ENCODE measurements at regions not wholly inside any gene's neighbourhood (a gene's known extent, or its start where the extent isn't known, plus 50 kb on each side); places are given as distances from the start of the nearest gene placed in this dataset.

DNA sequence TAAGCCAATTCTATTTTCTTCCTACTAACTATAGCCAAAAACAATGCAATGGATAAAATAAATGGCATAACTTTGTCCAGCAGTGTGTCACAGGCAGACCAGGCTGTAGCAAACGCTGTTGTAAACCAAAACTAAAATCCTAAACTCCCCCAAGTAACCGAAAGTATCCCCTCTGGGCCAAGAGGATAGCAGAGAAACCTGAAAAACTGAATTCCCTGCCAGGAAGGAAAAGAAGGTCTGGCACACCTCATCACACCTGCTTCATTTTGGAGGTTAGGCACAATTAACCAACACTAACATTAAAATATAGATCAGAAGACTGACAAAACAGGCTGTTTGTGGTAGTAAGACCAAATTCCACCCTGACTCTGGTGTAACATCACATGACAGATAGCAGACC lies 356.8 kb upstream of the C1orf87 start:
- Histone ChIP-seq H3K9me3 (ENCODE audit: control insufficient read depth in 5 of 5, low read length in 5 of 5) (peaks cover 0 to 9% (median 0%) of the 10 kb centered on the region in 5 donors), H3K27me3 (ENCODE audit: control insufficient read depth in 5 of 5, insufficient read depth in 4 of 5, low read length in 5 of 5) (no peaks in the 10 kb centered on the region), H3K4me1 (ENCODE audit: control insufficient read depth in 5 of 5, insufficient read depth in 5 of 5, low read length in 5 of 5) (peaks cover 0 to 34% (median 6%) of the 10 kb centered on the region in 5 donors), H3K9ac (ENCODE audit: low read length in 5 of 5) (no peak overlapping the region), H3K27ac (ENCODE audit: low read depth, low read length) (no peak overlapping the region), H3K4me3 (ENCODE audit: low read depth in 1 of 5, low read length in 5 of 5) (no peak overlapping the region), H3K36me3 (ENCODE audit: control insufficient read depth in 5 of 5, insufficient read depth in 5 of 5, low read length in 5 of 5) (no peaks in the 10 kb centered on the region)

DNA sequence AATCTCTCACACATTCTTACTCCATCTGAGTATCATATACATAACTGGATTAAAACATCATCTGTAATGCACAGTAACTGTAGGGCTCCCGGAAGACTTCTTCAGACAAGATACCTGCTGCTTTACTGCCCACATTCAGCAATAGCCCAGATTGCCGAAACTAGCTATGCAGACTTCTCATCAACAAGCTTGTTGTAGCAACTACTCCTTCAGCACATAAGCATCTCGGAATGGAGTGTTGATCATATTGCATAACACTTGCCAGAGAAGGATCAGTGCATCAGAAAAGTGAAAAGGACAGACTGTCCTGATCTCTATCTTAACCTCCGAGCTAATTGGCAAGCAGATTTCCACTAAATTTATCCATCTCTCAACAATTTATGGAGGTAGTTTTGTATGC lies 354.6 kb upstream of the C1orf87 start:
- Histone ChIP-seq H3K36me3 (ENCODE audit: control insufficient read depth in 5 of 5, insufficient read depth in 5 of 5, low read length in 5 of 5) (no peaks in the 10 kb centered on the region), H3K9me3 (ENCODE audit: control insufficient read depth in 5 of 5, low read length in 5 of 5) (no peaks in the 10 kb centered on the region), H3K27ac (ENCODE audit: low read depth, low read length) (no peak overlapping the region), H3K27me3 (ENCODE audit: control insufficient read depth in 5 of 5, insufficient read depth in 4 of 5, low read length in 5 of 5) (no peaks in the 10 kb centered on the region), H3K4me3 (ENCODE audit: low read depth in 1 of 5, low read length in 5 of 5) (no peak overlapping the region), H3K9ac (ENCODE audit: low read length in 5 of 5) (no peak overlapping the region), H3K4me1 (ENCODE audit: control insufficient read depth in 5 of 5, insufficient read depth in 5 of 5, low read length in 5 of 5) (peaks cover 0 to 34% (median 10%) of the 10 kb centered on the region in 5 donors)

DNA sequence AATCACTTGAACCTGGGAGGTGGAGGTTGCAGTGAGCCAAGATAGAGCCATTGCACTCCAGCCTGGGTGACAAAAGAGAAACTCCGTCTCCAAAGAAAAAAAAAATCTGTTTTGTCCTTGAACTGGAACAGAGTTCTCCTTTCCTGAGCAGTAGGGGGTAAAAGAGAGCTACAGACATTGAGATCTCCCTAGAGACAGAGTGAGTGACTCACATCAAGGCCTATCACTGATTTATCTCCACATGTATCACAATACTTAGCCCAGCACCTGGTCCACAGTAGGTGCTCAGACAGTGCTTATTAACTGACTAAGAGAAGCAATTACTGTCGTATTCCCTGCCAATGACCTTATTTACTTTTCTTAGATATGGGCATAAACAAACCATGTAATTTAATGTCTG lies 354.1 kb upstream of the C1orf87 start:
- Histone ChIP-seq H3K27me3 (ENCODE audit: control insufficient read depth in 5 of 5, insufficient read depth in 4 of 5, low read length in 5 of 5) (no peaks in the 10 kb centered on the region), H3K9me3 (ENCODE audit: control insufficient read depth in 5 of 5, low read length in 5 of 5) (no peaks in the 10 kb centered on the region), H3K27ac (ENCODE audit: low read depth, low read length) (no peak overlapping the region), H3K4me3 (ENCODE audit: low read depth in 1 of 5, low read length in 5 of 5) (no peak overlapping the region), H3K4me1 (ENCODE audit: control insufficient read depth in 5 of 5, insufficient read depth in 5 of 5, low read length in 5 of 5) (peaks cover 0 to 34% (median 10%) of the 10 kb centered on the region in 5 donors), H3K36me3 (ENCODE audit: control insufficient read depth in 5 of 5, insufficient read depth in 5 of 5, low read length in 5 of 5) (no peaks in the 10 kb centered on the region), H3K9ac (ENCODE audit: low read length in 5 of 5) (no peak overlapping the region)

DNA sequence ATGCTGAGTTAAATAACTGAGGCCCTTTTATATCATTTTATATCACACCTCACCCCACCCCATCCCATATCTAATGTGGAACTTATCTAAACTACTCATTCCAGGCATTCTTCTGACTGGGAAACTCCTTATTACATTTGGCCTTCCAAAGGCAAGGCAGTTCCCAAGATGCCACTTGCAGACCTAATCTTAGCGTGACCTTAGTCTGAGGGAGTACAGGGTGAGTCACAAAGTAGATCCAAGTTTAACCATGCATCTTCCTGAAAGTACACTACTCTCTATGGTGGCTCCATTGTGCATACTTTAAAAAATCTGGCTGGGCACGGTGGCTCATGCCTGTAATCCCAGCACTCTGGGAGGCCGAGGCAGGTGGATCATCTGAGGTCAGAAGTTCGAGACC lies 353.6 kb upstream of the C1orf87 start:
- no peak overlapping the region for H3K9ac ChIP-seq (ENCODE audit: low read length in 5 of 5)
- no peak overlapping the region for H3K4me3 ChIP-seq (ENCODE audit: low read depth in 1 of 5, low read length in 5 of 5)
- peaks cover 0 to under 1% (median 0%) of the 10 kb centered on the region in 5 donors for H3K9me3 ChIP-seq (ENCODE audit: control insufficient read depth in 5 of 5, low read length in 5 of 5)
- H3K4me1 ChIP-seq (ENCODE audit: control insufficient read depth in 5 of 5, insufficient read depth in 5 of 5, low read length in 5 of 5) = peaks cover 0 to 33% (median 10%) of the 10 kb centered on the region in 5 donors
- H3K27ac ChIP-seq (ENCODE audit: low read depth, low read length) = no peak overlapping the region
- H3K27me3 ChIP-seq (ENCODE audit: control insufficient read depth in 5 of 5, insufficient read depth in 4 of 5, low read length in 5 of 5) = no peaks in the 10 kb centered on the region
- H3K36me3 ChIP-seq (ENCODE audit: control insufficient read depth in 5 of 5, insufficient read depth in 5 of 5, low read length in 5 of 5) = no peaks in the 10 kb centered on the region

DNA sequence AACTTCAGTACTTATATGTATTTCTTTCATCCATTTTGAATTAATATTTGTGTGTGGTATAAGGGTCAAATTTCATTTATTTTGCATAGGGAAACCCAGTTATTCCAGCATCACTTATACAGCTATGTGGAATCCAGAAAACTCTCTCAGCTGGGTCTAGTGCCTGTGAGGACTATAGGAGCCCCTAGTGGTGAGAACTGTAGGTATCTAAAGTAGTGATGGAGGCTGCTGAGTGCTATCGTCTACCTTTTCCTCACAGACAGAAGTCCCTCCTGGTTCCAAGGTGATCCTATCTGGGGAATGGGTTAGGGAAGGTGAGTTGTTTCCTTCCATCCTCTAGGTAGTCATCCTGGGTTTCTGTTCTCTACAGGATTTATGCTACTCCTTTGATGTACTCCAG lies 352.0 kb upstream of the C1orf87 start:
- Histone ChIP-seq H3K27me3 (ENCODE audit: control insufficient read depth in 5 of 5, insufficient read depth in 4 of 5, low read length in 5 of 5) (no peaks in the 10 kb centered on the region), H3K9me3 (ENCODE audit: control insufficient read depth in 5 of 5, low read length in 5 of 5) (peaks cover 0 to 10% (median 6%) of the 10 kb centered on the region in 5 donors), H3K4me3 (ENCODE audit: low read depth in 1 of 5, low read length in 5 of 5) (no peak overlapping the region), H3K36me3 (ENCODE audit: control insufficient read depth in 5 of 5, insufficient read depth in 5 of 5, low read length in 5 of 5) (no peaks in the 10 kb centered on the region), H3K9ac (ENCODE audit: low read length in 5 of 5) (no peak overlapping the region), H3K4me1 (ENCODE audit: control insufficient read depth in 5 of 5, insufficient read depth in 5 of 5, low read length in 5 of 5) (peaks cover 0 to 17% (median 10%) of the 10 kb centered on the region in 5 donors), H3K27ac (ENCODE audit: low read depth, low read length) (no peak overlapping the region)

DNA sequence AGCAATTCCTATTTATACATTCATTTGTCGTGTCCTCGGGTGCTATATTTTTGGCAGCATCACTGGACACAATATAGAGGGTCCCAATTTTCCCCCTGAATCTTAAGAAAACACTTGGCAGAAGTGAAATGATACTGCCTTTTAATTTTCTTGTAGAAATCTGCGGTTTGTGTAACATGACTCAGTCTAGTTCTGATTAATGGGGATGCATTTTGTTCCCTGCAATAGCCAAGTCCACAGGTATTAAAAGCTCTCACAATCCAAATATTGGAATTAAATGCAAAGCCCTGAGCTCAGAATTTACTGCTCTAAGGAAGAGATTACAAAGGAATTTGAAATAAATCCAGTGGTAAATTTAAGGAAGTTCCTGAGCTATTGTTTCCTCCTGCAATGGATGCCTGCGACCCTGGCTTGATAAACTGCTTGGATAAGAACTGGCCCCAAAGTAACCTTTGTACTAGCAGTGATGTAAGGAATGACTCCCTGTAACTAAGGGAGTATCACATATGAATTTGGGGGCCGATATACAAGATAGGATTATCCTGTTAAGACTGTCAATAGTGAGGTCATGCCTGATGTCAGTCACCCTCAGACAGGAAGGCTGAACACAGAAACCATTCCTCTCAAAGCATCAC lies 349.7 kb upstream of the C1orf87 start:
- H3K27ac ChIP-seq (ENCODE audit: low read depth, low read length) = no peak overlapping the region
- no peak overlapping the region for H3K9ac ChIP-seq (ENCODE audit: low read length in 5 of 5)
- no peaks in the 10 kb centered on the region for H3K36me3 ChIP-seq (ENCODE audit: control insufficient read depth in 5 of 5, insufficient read depth in 5 of 5, low read length in 5 of 5)
- H3K4me3 ChIP-seq (ENCODE audit: low read depth in 1 of 5, low read length in 5 of 5) = no peak overlapping the region
- H3K9me3 ChIP-seq (ENCODE audit: control insufficient read depth in 5 of 5, low read length in 5 of 5) = peaks cover 0 to 10% (median 6%) of the 10 kb centered on the region in 5 donors
- peaks cover 0 to 12% (median 6%) of the 10 kb centered on the region in 5 donors for H3K4me1 ChIP-seq (ENCODE audit: control insufficient read depth in 5 of 5, insufficient read depth in 5 of 5, low read length in 5 of 5)
- H3K27me3 ChIP-seq (ENCODE audit: control insufficient read depth in 5 of 5, insufficient read depth in 4 of 5, low read length in 5 of 5) = no peaks in the 10 kb centered on the region

DNA sequence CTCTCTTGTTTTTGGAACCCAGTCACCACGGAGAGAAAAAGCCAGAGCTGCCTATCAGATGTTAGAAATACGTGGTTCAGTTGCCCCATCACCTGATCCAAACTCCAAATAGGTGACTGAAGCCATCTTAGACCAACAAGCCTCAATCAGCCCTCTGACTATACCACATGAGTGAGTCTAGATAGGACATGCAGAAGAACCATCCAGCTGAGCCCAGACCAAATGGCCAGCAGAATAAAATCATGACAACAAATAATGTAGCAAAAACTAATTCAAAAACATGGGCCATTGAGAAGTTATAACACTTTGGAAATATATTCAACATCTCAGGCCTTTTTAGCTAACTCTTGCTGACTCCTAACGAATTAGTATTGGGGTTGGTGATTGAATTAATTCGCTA lies 348.4 kb upstream of the C1orf87 start:
- H3K9ac ChIP-seq (ENCODE audit: low read length in 5 of 5) = no peak overlapping the region

DNA sequence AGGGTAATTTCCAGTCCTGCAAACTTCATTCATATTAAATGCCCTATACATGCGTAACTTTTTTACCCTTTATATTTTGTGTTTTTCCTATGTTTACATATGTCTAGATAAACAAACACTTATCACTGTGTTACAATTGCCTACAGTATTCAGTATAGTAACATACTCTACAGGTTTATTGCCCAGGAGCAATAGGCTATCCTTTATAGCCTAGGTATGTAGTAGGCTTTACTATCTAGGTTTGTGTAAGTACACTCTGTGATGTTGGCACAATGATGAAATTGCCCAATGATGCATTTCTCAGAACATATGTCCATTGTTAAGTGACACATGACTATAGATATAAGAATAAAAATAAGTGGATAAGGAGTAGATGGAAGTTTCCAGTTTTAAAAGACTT lies 345.5 kb upstream of the C1orf87 start:
- no peaks in the 10 kb centered on the region for H3K27me3 ChIP-seq (ENCODE audit: control insufficient read depth in 5 of 5, insufficient read depth in 4 of 5, low read length in 5 of 5)
- H3K4me3 ChIP-seq (ENCODE audit: low read depth in 1 of 5, low read length in 5 of 5) = no peak overlapping the region
- H3K27ac ChIP-seq (ENCODE audit: low read depth, low read length) = no peak overlapping the region
- peaks cover 0 to 4% (median 0%) of the 10 kb centered on the region in 5 donors for H3K4me1 ChIP-seq (ENCODE audit: control insufficient read depth in 5 of 5, insufficient read depth in 5 of 5, low read length in 5 of 5)
- H3K36me3 ChIP-seq (ENCODE audit: control insufficient read depth in 5 of 5, insufficient read depth in 5 of 5, low read length in 5 of 5) = no peaks in the 10 kb centered on the region
- peaks cover 0 to 10% (median 6%) of the 10 kb centered on the region in 5 donors for H3K9me3 ChIP-seq (ENCODE audit: control insufficient read depth in 5 of 5, low read length in 5 of 5)
- H3K9ac ChIP-seq (ENCODE audit: low read length in 5 of 5) = no peak overlapping the region

More for the DNA sequence above, 348.4 kb upstream of the C1orf87 start:
- no peaks in the 10 kb centered on the region for H3K36me3 ChIP-seq (ENCODE audit: control insufficient read depth in 5 of 5, insufficient read depth in 5 of 5, low read length in 5 of 5)
- H3K27ac ChIP-seq (ENCODE audit: low read depth, low read length) = no peak overlapping the region
- peaks cover 0 to 4% (median 0%) of the 10 kb centered on the region in 5 donors for H3K4me1 ChIP-seq (ENCODE audit: control insufficient read depth in 5 of 5, insufficient read depth in 5 of 5, low read length in 5 of 5)
- no peaks in the 10 kb centered on the region for H3K27me3 ChIP-seq (ENCODE audit: control insufficient read depth in 5 of 5, insufficient read depth in 4 of 5, low read length in 5 of 5)
- H3K4me3 ChIP-seq (ENCODE audit: low read depth in 1 of 5, low read length in 5 of 5) = no peak overlapping the region
- peaks cover 0 to 10% (median 6%) of the 10 kb centered on the region in 5 donors for H3K9me3 ChIP-seq (ENCODE audit: control insufficient read depth in 5 of 5, low read length in 5 of 5)

DNA sequence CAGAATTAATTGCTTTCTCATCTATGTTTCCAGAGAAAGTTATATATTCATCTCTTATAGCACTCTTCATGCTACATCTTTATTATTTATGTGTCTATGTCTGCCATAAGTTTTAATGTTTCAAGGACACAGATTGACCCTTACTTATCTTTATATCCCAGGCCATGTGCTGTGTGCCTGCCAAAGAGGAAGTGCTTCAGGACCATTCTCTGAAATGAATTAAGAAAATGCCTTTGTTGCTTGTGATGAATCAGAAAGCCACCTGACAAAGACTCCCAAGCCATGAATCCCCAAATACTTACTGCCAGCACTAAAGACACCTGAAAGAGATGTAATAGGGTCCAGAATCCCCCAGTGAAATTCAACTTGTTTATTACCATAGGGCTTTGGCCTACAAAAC lies 342.1 kb upstream of the C1orf87 start:
- no peaks in the 10 kb centered on the region for H3K27me3 ChIP-seq (ENCODE audit: control insufficient read depth in 5 of 5, insufficient read depth in 4 of 5, low read length in 5 of 5)
- H3K27ac ChIP-seq (ENCODE audit: low read depth, low read length) = no peak overlapping the region
- H3K4me3 ChIP-seq (ENCODE audit: low read depth in 1 of 5, low read length in 5 of 5) = no peak overlapping the region
- H3K4me1 ChIP-seq (ENCODE audit: control insufficient read depth in 5 of 5, insufficient read depth in 5 of 5, low read length in 5 of 5) = no peaks in the 10 kb centered on the region
- no peaks in the 10 kb centered on the region for H3K9me3 ChIP-seq (ENCODE audit: control insufficient read depth in 5 of 5, low read length in 5 of 5)
- H3K9ac ChIP-seq (ENCODE audit: low read length in 5 of 5) = no peak overlapping the region
- no peaks in the 10 kb centered on the region for H3K36me3 ChIP-seq (ENCODE audit: control insufficient read depth in 5 of 5, insufficient read depth in 5 of 5, low read length in 5 of 5)

DNA sequence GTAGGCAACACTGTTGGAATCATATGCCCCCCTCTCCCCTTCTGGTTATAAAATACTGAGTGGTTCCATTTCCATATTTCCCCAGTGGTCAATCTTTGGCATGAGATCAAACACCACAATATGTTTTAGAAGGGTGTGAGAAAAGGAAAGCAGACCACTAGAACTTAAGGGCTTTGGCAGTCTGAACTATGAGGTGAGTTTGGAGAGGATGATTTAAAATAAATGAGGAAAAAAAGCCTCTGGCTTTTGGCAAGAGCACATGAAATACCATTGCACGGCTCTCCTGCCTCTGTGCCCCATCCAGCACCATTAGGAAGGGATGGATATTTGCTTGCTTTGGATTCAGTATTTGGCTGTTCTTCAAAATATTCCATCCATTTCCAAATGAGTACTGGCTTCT lies 339.5 kb upstream of the C1orf87 start:
- Histone ChIP-seq H3K9me3 (ENCODE audit: control insufficient read depth in 5 of 5, low read length in 5 of 5) (no peaks in the 10 kb centered on the region), H3K27ac (ENCODE audit: low read depth, low read length) (no peak overlapping the region), H3K4me3 (ENCODE audit: low read depth in 1 of 5, low read length in 5 of 5) (no peak overlapping the region), H3K27me3 (ENCODE audit: control insufficient read depth in 5 of 5, insufficient read depth in 4 of 5, low read length in 5 of 5) (no peaks in the 10 kb centered on the region), H3K36me3 (ENCODE audit: control insufficient read depth in 5 of 5, insufficient read depth in 5 of 5, low read length in 5 of 5) (no peaks in the 10 kb centered on the region), H3K9ac (ENCODE audit: low read length in 5 of 5) (no peak overlapping the region), H3K4me1 (ENCODE audit: control insufficient read depth in 5 of 5, insufficient read depth in 5 of 5, low read length in 5 of 5) (no peaks in the 10 kb centered on the region)

Measured in subcutaneous abdominal adipose tissue (tissue), 5 donors.